SK-N-SH (cell line): ENCODE measurements at regions not wholly inside any gene's neighbourhood (a gene's known extent, or its start where the extent isn't known, plus 50 kb on each side); places are given as distances from the start of the nearest gene placed in this dataset.

Experiments used
- CTCF ChIP-seq: fragments of 200-600 bp; sonication (generic); IDR thresholded peaks from 2 replicates; pipeline ENCODE4 v1.6.1; 2017; ENCODE audit warnings: antibody characterized with exemption, mild to moderate bottlenecking, moderate library complexity
- EP300 ChIP-seq, 2 experiments: IDR thresholded peaks; 2 replicates each; pipeline versions ENCODE4 v1.4.0 to v1.6.1; 2012; ENCODE audit warnings: borderline replicate concordance in 1 of 2, low read depth in 1 of 2, low read length in 1 of 2
- EZH2phosphoT487 ChIP-seq: fragments of 200-600 bp; sonication (generic); IDR thresholded peaks from 2 replicates; pipeline ENCODE4 v1.6.1; 2017; ENCODE audit warnings: low read depth, mixed run types, mild to moderate bottlenecking, antibody characterized with exemption, moderate library complexity, borderline replicate concordance
- FOXM1 ChIP-seq: IDR thresholded peaks from 2 replicates; pipeline ENCODE4 v1.4.0; 2012; ENCODE audit warnings: low read depth, mild to moderate bottlenecking
- GABPA ChIP-seq: IDR thresholded peaks from 2 replicates; pipeline ENCODE4 v1.4.0; 2012; ENCODE audit warnings: low read depth, mild to moderate bottlenecking
- NFIC ChIP-seq: IDR thresholded peaks from 2 replicates; pipeline ENCODE4 v1.4.0; 2012; ENCODE audit warnings: borderline replicate concordance
- POLR2AphosphoS5 ChIP-seq: IDR thresholded peaks from 2 replicates; pipeline ENCODE4 v1.6.1; 2012; ENCODE audit warnings: low read depth, low read length
- RCOR1 ChIP-seq: fragments of 150-350 bp; IDR thresholded peaks from 2 replicates; pipeline ENCODE4 v1.6.1; 2017; ENCODE audit warnings: antibody characterized with exemption, low read length
- RFX5 ChIP-seq: IDR thresholded peaks from 2 replicates; pipeline ENCODE4 v1.6.1; 2012; ENCODE audit warnings: mild to moderate bottlenecking, improper control_type of control experiment, low read length
- TEAD4 ChIP-seq: IDR thresholded peaks from 2 replicates; pipeline ENCODE4 v1.4.0; 2012; ENCODE audit warnings: mild to moderate bottlenecking, borderline replicate concordance; ENCODE audit not compliant: insufficient read depth
- TF ChIP-seq, protein P1 (sequence below): IDR thresholded peaks from 2 replicates; pipeline ENCODE4 v1.6.1; 2012; ENCODE audit warnings: mild to moderate bottlenecking, low read depth, low read length, moderate library complexity
- TF ChIP-seq, protein P2 (sequence below): IDR thresholded peaks from 2 replicates; pipeline ENCODE4 v1.4.0; 2012; ENCODE audit warnings: low read depth, borderline replicate concordance

GRCh38 chr5:144774197-144774596 is 603.5 kb downstream of the KCTD16 start:
- TF ChIP-seq CTCF (no peak), POLR2AphosphoS5 (no peak), EP300 (IDR thresholded peaks at IDR 0.05; ENCODE audit: borderline replicate concordance in 1 of 2, low read depth in 1 of 2, low read length in 1 of 2) (no peak), RCOR1 (no peak), GABPA (no peak), NFIC (no peak), EZH2phosphoT487 (no peak), RFX5 (no peak), FOXM1 (no peak), TEAD4 (no peak)
- TF ChIP-seq, protein P1, sequence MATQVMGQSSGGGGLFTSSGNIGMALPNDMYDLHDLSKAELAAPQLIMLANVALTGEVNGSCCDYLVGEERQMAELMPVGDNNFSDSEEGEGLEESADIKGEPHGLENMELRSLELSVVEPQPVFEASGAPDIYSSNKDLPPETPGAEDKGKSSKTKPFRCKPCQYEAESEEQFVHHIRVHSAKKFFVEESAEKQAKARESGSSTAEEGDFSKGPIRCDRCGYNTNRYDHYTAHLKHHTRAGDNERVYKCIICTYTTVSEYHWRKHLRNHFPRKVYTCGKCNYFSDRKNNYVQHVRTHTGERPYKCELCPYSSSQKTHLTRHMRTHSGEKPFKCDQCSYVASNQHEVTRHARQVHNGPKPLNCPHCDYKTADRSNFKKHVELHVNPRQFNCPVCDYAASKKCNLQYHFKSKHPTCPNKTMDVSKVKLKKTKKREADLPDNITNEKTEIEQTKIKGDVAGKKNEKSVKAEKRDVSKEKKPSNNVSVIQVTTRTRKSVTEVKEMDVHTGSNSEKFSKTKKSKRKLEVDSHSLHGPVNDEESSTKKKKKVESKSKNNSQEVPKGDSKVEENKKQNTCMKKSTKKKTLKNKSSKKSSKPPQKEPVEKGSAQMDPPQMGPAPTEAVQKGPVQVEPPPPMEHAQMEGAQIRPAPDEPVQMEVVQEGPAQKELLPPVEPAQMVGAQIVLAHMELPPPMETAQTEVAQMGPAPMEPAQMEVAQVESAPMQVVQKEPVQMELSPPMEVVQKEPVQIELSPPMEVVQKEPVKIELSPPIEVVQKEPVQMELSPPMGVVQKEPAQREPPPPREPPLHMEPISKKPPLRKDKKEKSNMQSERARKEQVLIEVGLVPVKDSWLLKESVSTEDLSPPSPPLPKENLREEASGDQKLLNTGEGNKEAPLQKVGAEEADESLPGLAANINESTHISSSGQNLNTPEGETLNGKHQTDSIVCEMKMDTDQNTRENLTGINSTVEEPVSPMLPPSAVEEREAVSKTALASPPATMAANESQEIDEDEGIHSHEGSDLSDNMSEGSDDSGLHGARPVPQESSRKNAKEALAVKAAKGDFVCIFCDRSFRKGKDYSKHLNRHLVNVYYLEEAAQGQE = no peak
- TF ChIP-seq, protein P2, sequence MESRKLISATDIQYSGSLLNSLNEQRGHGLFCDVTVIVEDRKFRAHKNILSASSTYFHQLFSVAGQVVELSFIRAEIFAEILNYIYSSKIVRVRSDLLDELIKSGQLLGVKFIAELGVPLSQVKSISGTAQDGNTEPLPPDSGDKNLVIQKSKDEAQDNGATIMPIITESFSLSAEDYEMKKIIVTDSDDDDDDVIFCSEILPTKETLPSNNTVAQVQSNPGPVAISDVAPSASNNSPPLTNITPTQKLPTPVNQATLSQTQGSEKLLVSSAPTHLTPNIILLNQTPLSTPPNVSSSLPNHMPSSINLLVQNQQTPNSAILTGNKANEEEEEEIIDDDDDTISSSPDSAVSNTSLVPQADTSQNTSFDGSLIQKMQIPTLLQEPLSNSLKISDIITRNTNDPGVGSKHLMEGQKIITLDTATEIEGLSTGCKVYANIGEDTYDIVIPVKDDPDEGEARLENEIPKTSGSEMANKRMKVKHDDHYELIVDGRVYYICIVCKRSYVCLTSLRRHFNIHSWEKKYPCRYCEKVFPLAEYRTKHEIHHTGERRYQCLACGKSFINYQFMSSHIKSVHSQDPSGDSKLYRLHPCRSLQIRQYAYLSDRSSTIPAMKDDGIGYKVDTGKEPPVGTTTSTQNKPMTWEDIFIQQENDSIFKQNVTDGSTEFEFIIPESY = no peak
